Left cardiac atrium (tissue), 4 donors: ENCODE measurements at regions not wholly inside any gene's neighbourhood (a gene's known extent, or its start where the extent isn't known, plus 50 kb on each side); places are given as distances from the start of the nearest gene placed in this dataset.
A peak's percentile ranks its signal among the peaks of the same experiment; 100 is the strongest.
"Not testable (repeated sequence)": the region's sequence is repeated elsewhere in the genome, so short reads cannot be mapped to it uniquely, and the experiment has no call there.

ENCODE experiments used
- ATAC-seq, 2 donors: fragments of 200-7000 bp; cut with Tn5 transposase; one replicate each; pipeline ENCODE4 v1.9.1; 2020; ENCODE audit warnings: mild to moderate bottlenecking in 2 of 2, moderate library complexity in 2 of 2
- DNase-seq: peaks from one replicate; pipeline ENCODE4 v3.0.0-alpha.2; 2020
- intact Hi-C, 2 donors: fragments of 100-400 bp; cut with DNase I; formaldehyde crosslinking; loops; one replicate each; pipeline versions ENCODE4 v1.14.1 to v1.15.1; 2022 to 2023
- donor health status: DM: no; HTN: yes; CAD: no.
- donor health status: DM: no; HTN: yes; CAD: no; lungs with severe emphysema.
- donor health status: DM: yes; HTN: yes; CAD: no.
- donor health status: Dilated cardiomyopathy.

DNA sequence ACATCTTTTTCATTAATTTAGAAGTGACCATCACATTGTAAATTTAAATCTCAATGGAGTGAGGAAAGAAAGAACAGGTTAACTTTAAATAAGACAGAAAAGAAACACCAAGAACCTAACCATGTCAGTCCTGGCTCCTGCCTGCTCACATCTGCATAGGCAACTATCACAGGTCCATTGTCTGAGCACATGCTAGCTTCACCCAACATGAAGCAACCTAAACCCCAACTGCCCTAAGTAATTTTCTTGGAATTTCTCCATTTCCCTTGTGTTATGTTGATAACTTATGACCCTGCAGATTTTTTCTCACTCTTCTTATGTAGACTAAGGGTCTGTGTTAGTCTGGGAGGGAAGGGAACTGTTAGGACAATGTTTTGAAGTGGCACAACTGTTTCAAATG is 2205.8 kb upstream of the ACO1 start:
- no peak for DNase-seq
- intact Hi-C loops, result no loop called here
- ATAC-seq, result no peak

GRCh38 chr9:30193421-30193820 is 2191.0 kb upstream of the ACO1 start:
- intact Hi-C loops, result no loop called here
- DNase-seq (no peak), ATAC-seq (no peak)

GRCh38 chr9:30196941-30197340 is 2187.5 kb upstream of the ACO1 start:
- intact Hi-C loops, result no loop called here
- DNase-seq (no peak), ATAC-seq (no peak)

GRCh38 chr9:30197453-30197852 is 2187.0 kb upstream of the ACO1 start:
- ATAC-seq, result no peak
- DNase-seq, result no peak
- intact Hi-C loops, result no loop called here

GRCh38 chr9:30197954-30198353 is 2186.5 kb upstream of the ACO1 start:
- no peak for DNase-seq
- intact Hi-C loops, result no loop called here
- ATAC-seq, result no peak

DNA sequence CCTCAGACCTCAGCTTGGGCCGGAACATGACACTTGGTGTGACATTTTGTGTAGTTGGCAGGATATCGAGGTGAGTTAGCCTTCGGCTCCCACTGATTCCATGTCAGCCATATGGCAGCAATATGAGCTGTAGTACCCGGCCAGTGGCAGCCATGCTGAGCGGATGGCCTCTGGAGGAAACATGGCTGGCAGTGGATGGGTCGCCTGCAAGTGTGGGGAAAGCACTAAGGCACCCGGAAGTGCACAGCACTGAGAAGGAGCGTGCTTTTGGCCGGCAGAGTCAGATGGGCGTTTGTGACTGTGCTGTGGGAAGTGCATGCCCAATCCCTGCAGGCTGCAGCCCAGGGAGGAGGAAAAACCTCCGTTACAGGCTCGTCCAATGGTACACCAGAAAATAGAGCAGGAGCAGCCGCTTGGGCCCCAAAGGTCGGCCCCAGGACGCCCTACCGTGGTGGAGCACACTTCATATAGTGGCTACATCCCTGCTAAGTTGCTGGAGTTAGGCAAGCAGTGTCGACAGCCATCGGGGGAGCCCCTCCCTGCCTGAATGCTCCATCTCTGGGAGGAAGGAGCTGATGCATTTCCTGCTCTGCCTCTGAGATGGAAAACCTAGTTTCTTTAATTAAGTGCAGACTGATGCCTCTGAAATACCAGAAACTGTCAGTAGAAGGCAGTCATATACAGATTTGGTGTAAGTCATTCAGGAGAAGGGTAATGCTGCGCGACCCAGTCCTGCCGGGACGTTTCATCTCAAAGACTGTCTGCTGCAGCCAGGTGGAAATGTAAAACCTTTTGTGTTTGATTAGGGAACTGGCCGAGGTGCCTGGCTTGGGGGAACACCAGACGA is 2185.8 kb upstream of the ACO1 start:
- peak in 1 of 2 donors; percentile 5 for ATAC-seq
- DNase-seq, result no peak
- intact Hi-C loops, result no loop called here

GRCh38 chr9:30201024-30201423 is 2183.4 kb upstream of the ACO1 start:
- intact Hi-C loops, result no loop called here
- ATAC-seq, result no peak
- DNase-seq, result no peak

GRCh38 chr9:30235068-30235467 is 2149.4 kb upstream of the ACO1 start:
- ATAC-seq, result no peak
- intact Hi-C loops, result no loop called here
- DNase-seq, result no peak

GRCh38 chr9:30235564-30235963 is 2148.9 kb upstream of the ACO1 start:
- no peak for ATAC-seq
- intact Hi-C loops, result no loop called here
- no peak for DNase-seq

- intact Hi-C loops, result no loop called here
- DNase-seq, result no peak
- ATAC-seq, result no peak
Observed at GRCh38 chr9:30239878-30240277, 2144.6 kb upstream of the ACO1 start.

DNA sequence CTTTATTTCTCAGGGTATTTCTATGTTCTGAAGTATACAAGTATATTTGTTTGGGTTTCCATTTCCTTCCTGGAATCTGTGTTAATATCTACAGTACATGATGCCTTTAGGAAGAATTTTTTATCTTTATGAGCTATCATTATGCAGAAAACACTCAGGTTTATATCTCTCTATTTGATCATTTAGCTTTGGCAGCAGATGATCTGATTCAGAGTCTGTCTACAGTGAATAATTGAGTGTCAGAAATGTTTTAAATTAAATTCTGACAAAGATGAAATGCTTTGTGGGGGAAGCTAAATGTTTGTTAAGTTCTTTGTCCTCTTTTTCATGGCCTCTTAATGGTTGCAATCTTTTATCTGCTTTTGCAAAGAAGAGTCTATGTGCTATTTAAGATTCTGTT is 2141.0 kb upstream of the ACO1 start:
- ATAC-seq (no peak), DNase-seq (no peak)
- intact Hi-C loops, result no loop called here

DNA sequence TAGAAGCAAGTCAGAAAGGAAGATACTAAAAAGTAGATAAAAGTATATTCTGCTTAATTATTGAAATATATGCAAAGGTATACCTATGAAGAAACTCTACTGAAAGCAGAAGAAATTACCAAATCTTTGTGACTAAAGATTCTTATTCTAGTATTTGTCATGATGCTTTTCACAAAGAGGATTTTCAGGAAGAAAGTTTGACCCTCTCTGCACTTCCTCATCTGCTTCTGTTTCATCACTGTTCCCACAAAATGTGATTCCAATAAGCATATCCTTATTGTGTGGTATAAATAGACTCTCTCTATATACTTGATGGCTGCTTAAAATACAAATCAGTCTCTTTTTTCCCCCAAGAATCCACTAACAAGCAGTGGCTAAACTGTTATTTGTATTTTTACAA is 2139.6 kb upstream of the ACO1 start:
- ATAC-seq, result no peak
- DNase-seq, result no peak
- intact Hi-C loops, result no loop called here

- intact Hi-C loops, result no loop called here
- ATAC-seq (no peak), DNase-seq (no peak)
Observed at GRCh38 chr9:30250872-30251271, 2133.6 kb upstream of the ACO1 start.

- no peak for ATAC-seq
- DNase-seq, result no peak
- intact Hi-C loops, result no loop called here
Observed at GRCh38 chr9:30258094-30258493, 2126.3 kb upstream of the ACO1 start.

DNA sequence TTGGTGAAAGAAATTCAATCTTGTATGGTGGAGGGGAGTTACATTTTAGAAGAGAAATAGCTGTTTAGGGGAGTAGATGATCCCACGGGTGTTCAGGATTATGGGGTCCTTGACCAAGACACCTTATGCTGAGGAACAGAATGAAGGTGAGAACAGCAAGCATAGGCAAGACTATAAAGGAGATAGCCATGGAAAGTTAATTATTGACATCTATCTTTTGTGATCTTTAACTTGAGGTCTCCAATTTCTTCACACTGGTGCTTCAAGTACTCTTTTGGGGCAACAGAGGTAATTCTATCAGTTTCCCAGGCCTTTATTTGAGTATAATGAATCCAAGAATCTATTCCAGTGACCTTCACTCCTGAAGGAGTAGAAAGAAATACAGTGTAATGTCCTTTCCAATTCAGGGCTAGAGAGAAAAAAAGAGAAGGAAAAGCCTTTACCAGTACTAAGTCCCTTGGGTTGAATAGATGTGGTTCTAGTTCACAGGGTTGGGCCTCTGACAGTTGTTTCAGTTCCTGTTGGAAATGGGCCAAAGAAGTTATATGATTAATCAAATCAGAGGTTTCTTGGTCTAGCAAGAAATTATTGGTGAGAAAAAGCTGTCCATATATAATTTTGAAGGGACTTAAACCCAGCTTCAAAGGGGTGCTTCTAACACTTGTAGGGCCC is 2104.1 kb upstream of the ACO1 start:
- intact Hi-C loops, result no loop called here
- ATAC-seq (no peak), DNase-seq (no peak)

DNA sequence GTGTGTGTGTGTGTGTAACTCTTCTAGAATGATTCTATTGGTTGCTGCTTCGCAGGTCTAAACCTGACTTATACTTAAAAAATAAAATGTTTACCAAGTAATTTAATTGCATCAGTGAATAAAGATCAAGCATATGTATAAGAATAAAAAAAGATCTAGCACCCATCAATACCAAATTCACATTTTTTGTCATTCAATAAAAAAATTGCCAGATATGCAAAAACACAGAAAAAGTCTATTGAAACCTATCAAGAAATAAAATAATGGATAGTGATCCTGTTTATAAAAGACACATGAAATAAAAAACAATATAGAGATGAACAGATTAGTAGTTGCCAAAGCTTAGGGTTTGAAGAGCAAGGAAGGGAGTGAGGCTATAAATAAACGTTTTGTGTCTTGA is 2095.0 kb upstream of the ACO1 start:
- ATAC-seq (no peak), DNase-seq (no peak)
- intact Hi-C loops, result no loop called here

DNA sequence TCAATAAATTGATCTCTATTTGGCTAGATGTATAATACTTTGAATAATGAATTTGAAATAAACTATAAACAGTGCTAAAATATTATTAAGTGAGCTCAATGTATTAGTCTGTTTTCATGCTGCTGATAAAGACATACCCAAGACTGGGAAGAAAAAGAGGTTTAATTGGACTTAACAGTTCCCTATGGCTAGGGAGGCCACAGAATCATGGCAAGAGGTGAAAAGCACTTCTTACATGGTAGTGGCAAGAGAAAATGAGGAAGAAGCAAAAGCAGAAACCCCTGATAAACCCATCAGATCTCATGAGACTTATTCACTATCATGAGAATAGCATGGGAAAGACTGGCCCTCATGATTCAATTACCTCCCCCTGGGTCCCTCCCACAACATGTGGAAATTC is 2092.4 kb upstream of the ACO1 start:
- ATAC-seq, DNase-seq, intact Hi-C loops: not testable (repeated sequence)

DNA sequence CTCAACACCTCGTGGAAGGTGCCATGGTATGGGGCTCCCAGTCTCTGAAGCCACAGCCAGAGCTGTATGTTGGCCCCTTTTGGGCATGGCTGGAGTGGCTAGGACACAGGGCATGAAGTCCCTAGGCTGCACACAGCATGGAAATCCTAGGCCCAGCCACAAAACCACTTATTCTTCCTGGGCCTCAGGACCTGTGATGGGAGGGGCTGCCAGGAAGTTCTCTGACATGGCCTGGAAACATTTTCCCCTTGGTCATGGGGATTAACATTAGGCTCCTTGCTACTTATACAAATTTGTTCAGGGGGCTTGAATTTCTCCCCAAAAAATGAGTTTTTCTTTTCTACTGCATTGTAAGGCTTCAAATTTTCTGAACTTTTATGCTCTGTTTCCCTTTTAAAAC is 2091.2 kb upstream of the ACO1 start:
- DNase-seq (no peak), ATAC-seq (no peak)
- intact Hi-C loops, result no loop called here

GRCh38 chr9:30299126-30299780 is 2085.2 kb upstream of the ACO1 start:
- intact Hi-C loops, result no loop called here
- ATAC-seq (no peak), DNase-seq (no peak)

DNA sequence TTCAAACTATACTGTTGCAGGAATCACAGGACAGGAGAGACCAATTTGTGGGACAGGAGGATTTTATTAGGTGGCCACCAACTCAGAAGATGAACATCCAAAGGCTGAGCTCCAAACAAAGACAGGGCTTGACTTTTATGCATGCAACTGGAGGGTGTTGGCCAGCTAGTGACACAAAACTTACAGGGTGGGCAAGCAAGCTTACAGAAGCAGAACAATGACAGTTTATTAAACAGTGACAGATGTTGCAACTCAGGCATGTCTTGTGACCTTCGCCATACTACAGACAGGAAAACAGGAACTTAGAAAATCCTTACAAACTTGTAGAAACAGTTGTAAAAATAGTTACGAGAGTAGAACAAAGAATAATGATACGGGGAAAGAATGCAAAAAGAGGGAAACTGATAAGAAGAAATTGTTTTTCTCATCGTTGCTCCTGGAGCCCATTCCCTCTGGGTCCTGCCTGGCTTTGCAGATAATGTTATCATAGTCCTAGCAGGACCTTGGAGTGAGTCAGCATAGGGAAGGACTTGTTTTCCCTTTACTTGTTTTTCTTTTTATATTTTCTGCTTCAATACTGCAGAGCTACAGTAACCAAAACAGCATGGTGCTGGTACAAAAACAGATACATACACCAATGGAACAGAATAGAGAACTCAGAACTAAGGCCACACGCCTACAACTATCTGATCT is 2083.0 kb upstream of the ACO1 start:
- DNase-seq (no peak), ATAC-seq (peak in 1 of 2 donors; percentile 34)
- intact Hi-C loops, result no loop called here
